Effector memory CD8-positive, alpha-beta T cell (primary cell): ENCODE measurements at regions not wholly inside any gene's neighbourhood (a gene's known extent, or its start where the extent isn't known, plus 50 kb on each side); places are given as distances from the start of the nearest gene placed in this dataset.
"Not testable (repeated sequence)": the region's sequence is repeated elsewhere in the genome, so short reads cannot be mapped to it uniquely, and the experiment has no call there.

Source experiments
- ATAC-seq: fragments of 150-1000 bp; cut with Tn5 transposase; replicated peaks from 2 replicates; pipeline ENCODE4 v1.10.0; 2021; ENCODE audit warnings: mild to moderate bottlenecking, moderate library complexity
- DNase-seq, 3 experiments: peaks; one replicate each; pipeline ENCODE4 v3.0.0; 2021
- H3K27ac Mint-ChIP-seq, 2 donors: one replicate each; pipeline ENCODE4 v1.8.0; 2022; ENCODE audit warnings: mild to moderate bottlenecking in 2 of 2, mixed read lengths in 2 of 2, moderate library complexity in 2 of 2
- H3K27me3 Mint-ChIP-seq, 2 donors: one replicate each; pipeline ENCODE4 v1.8.0; 2022; ENCODE audit warnings: mixed read lengths in 2 of 2
- H3K36me3 Mint-ChIP-seq: one replicate; pipeline ENCODE4 v1.8.0; 2022; ENCODE audit warnings: mild to moderate bottlenecking, moderate library complexity, mixed read lengths; ENCODE audit not compliant: insufficient read depth
- H3K4me1 Mint-ChIP-seq, 2 donors: one replicate each; pipeline ENCODE4 v1.8.0; 2022; ENCODE audit warnings: low read depth in 2 of 2, mixed read lengths in 2 of 2
- H3K4me3 Mint-ChIP-seq, 2 donors: one replicate each; pipeline ENCODE4 v1.8.0; 2022; ENCODE audit warnings: mild to moderate bottlenecking in 2 of 2, mixed read lengths in 2 of 2, moderate library complexity in 2 of 2
- H3K9me3 Mint-ChIP-seq, 2 donors: one replicate each; pipeline ENCODE4 v1.8.0; 2022; ENCODE audit warnings: mixed read lengths in 2 of 2

DNA sequence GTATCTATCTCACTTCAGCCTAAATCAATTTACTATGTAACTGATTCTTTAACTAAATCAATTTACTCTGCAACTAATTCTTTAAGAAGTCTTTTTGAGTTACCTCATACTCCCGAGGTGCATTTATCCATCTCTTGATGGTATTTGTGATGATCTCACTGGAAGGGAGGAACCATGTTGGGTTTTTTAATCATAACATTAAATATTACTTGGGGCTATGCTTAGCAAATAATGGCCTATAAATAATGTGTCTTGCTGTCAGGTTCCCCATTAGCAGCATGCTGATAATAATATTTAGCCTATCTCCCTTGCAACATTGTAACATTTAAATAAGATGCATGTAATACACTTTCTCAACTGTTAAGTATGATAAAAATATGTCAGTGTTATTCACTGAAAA, 411.3 kb downstream of the SLITRK1 start:
- DNase-seq, result no peak
- H3K36me3 Mint-ChIP-seq, result no peaks in the 10 kb centered on the region
- ATAC-seq, result no peak
- H3K4me1 Mint-ChIP-seq, result no peaks in the 10 kb centered on the region
- H3K27ac Mint-ChIP-seq, result no peak overlapping the region
- H3K4me3 Mint-ChIP-seq, result no peak overlapping the region
- peaks cover 0 to 6% of the 10 kb centered on the region in 2 donors for H3K9me3 Mint-ChIP-seq
- no peaks in the 10 kb centered on the region for H3K27me3 Mint-ChIP-seq

DNA sequence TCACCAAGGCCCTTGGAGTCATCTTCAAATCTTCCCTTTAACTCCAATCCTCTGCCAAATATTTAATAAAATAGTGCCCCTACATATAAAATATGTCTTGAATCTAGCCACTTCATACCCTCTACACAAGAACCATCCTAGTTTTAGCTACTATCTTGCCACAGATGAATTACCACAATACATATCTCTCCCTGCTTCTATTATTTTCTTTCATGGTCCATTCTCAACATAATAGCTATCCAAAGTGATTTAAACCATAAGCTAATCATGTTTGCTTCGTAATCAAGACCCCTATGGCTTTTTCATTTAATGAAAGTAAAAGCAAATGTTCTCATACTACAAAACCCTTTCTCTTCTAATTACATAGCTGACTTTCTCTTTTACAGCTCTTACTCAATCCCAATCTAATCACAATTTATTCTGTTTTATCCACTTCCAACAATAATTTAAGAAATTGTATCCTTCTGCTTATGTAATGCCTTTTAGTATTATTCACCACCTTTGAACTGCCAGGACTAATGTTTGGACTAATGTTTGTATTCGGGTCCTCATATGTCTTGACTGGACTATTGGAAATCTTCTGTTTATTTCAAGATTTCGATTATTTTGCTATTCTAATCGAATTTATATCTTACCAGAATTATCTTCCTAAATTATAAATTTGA, 412.0 kb downstream of the SLITRK1 start:
- ATAC-seq, result no peak

DNA sequence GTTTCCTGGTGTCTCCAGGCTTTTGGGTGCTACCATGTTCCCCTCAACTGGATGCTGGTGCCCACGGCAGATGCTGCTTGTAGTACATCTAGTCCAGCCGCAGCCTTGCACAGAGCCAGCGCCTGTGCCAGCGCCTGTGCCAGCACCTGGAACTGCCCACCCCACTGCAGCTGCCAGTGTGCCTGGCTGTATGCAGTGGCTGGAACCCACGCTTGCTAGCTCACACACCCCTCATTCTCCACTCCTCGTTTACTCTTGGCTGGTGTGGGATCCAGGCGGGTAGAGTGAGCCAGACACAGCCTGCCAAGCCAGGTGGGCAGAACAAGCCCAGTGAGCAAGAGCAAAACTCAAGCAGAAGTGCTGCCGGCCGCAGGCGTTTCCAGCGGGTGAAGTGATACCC, 428.6 kb downstream of the SLITRK1 start:
- H3K27me3 Mint-ChIP-seq, result no peaks in the 10 kb centered on the region
- no peak for DNase-seq
- no peaks in the 10 kb centered on the region for H3K4me1 Mint-ChIP-seq
- no peak overlapping the region for H3K27ac Mint-ChIP-seq
- ATAC-seq, result no peak
- H3K9me3 Mint-ChIP-seq, result peaks cover 0 to 5% of the 10 kb centered on the region in 2 donors
- no peaks in the 10 kb centered on the region for H3K36me3 Mint-ChIP-seq
- no peak overlapping the region for H3K4me3 Mint-ChIP-seq

More for the DNA sequence above, 412.0 kb downstream of the SLITRK1 start:
- Mint-ChIP-seq H3K27ac (no peak overlapping the region), H3K27me3 (no peaks in the 10 kb centered on the region), H3K9me3 (peaks cover 0 to 7% of the 10 kb centered on the region in 2 donors), H3K4me3 (no peak overlapping the region), H3K4me1 (no peaks in the 10 kb centered on the region), H3K36me3 (no peaks in the 10 kb centered on the region)
- DNase-seq, result no peak

DNA sequence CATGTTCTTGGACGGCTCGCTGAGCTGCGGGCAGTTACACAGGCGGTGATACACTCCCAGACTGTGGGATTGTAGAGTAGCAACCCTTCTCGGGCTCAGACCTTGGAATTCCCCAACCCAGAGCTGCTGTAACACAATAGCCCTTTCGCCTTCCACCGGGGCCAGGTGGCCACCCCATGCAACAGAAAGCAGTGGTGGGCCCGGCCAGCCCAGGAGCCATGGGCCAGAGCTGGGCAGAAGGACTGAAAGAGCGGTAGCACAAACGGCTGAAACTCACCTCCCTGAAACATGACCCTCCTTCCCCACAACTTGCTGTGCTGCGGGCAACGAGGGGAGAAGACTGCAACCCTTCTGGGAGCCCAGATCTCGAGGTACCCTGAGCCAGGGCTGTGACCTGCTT, 429.0 kb downstream of the SLITRK1 start:
- Mint-ChIP-seq H3K4me3 (no peak overlapping the region), H3K9me3 (peaks cover 0 to 5% of the 10 kb centered on the region in 2 donors), H3K27ac (no peak overlapping the region), H3K36me3 (no peaks in the 10 kb centered on the region), H3K27me3 (no peaks in the 10 kb centered on the region), H3K4me1 (no peaks in the 10 kb centered on the region)
- ATAC-seq, result no peak
- no peak for DNase-seq

DNA sequence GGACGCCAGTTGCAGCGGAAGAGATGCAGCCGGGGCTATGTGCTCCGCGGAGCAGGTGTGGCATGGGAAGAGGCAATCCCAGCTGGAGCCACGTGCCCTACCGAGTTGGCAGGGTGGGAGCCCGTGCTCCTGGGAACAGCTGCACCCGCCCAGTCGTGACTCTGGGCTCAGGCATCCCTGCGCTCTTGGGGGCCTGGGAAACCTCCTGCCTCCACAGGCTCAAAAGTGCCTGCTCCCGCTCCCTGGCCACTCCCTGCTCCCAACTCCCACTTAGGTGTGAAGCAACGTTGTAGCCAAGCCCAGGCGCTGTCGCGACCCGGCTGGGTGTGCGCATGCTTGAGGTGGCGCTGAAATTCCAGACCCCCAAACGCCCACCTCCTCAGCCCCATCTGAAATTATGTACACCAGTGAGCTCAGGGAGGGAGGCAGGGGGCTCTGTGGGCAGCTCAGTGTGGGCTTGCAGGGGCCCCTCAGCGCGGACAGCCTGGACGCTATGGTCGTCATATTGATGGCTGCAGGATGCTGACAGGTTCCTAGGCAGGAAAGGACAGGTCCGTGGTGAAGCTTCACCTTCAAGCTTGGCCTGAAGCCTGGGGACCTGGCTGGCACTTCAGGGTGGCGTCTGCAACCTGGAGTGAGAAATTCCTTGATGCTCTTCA, 429.9 kb downstream of the SLITRK1 start:
- Mint-ChIP-seq H3K9me3 (peaks cover 0 to 5% of the 10 kb centered on the region in 2 donors), H3K36me3 (no peaks in the 10 kb centered on the region), H3K27ac (no peak overlapping the region), H3K27me3 (no peaks in the 10 kb centered on the region), H3K4me3 (no peak overlapping the region), H3K4me1 (no peaks in the 10 kb centered on the region)
- no peak for ATAC-seq
- no peak for DNase-seq

DNA sequence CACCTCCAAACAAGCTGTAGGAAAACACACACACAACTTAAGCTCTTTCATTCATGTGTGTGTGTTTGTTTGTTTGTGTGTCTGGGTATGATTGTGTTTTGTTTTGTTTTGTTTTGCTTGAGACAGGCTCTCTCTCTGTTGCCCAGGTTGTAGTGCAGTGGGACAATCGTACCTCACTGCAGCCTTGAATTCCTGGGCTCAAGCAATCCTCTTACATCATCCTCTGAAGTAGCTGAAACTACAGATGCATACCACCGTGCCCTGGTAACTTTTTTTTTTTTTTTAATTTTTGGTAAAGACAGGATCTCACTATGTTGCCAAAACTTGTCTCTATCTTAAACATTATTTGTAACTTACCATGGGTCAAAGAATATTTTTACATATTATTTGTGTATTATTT, 431.7 kb downstream of the SLITRK1 start:
- H3K4me1 Mint-ChIP-seq, result no peaks in the 10 kb centered on the region
- H3K36me3 Mint-ChIP-seq, result no peaks in the 10 kb centered on the region
- no peak overlapping the region for H3K27ac Mint-ChIP-seq
- H3K27me3 Mint-ChIP-seq, result no peaks in the 10 kb centered on the region
- peaks cover 0 to 5% of the 10 kb centered on the region in 2 donors for H3K9me3 Mint-ChIP-seq
- ATAC-seq (no peak), DNase-seq (no peak)
- no peak overlapping the region for H3K4me3 Mint-ChIP-seq

DNA sequence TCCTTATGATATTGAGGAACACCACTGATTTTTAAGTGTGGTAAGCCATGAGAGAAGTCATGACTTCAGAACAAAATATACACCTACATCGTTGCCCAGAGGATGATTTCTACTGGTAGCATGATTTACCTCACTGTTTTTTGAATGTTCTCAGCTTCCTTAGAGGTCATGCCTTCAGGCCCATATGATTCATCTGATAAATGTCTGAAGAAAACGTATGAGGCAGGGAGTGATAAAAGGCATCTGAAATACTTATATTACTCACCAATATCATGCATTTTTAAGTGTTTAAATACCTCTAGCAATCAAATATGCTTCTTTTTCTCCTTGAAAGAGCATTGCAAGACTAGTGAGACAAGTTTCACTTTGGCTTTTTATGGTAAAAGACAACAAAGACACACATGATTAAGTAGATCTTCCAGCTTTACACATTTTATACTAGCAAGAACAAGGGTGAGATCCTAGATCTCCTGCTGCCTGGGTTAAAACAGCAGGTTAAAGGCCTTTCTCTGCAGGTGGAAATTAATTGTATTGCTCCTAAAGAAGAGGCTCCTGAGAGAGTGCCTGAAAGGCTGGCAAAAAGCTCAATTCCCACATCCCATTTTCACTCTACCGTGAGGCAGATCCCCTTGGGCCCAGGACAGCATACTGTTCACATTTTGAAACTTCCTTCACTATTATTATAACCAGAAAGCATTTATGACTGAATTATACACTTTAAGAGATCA, 432.4 kb downstream of the SLITRK1 start:
- ATAC-seq (no peak), DNase-seq (no peak)
- Mint-ChIP-seq H3K4me1 (no peaks in the 10 kb centered on the region), H3K9me3 (peaks cover 0 to 8% of the 10 kb centered on the region in 2 donors), H3K36me3 (no peaks in the 10 kb centered on the region), H3K27me3 (no peaks in the 10 kb centered on the region), H3K27ac (no peak overlapping the region), H3K4me3 (no peak overlapping the region)

DNA sequence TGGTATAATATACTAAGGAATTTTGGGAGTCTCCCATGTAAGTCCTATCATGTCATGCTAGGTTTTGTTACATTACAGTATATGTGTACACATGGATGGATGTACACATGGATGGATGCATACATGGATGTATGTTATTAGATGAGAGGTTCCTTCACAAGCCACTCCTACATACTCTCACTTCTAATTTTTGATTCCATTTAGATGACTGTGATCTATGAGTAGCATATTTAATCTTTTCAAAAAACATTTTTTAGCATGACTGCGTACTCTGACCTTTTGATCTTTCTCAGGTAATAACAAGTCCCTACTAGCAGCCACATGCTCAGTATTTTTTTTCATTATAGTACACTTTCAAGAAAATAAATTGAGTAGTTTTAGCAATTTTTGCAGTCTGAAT, 441.8 kb downstream of the SLITRK1 start:
- Mint-ChIP-seq H3K27ac (no peak overlapping the region), H3K4me3 (no peak overlapping the region), H3K9me3 (peaks cover 8 to 9% of the 10 kb centered on the region in 2 donors), H3K36me3 (no peaks in the 10 kb centered on the region), H3K4me1 (no peaks in the 10 kb centered on the region), H3K27me3 (no peaks in the 10 kb centered on the region)
- DNase-seq (no peak), ATAC-seq (no peak)

DNA sequence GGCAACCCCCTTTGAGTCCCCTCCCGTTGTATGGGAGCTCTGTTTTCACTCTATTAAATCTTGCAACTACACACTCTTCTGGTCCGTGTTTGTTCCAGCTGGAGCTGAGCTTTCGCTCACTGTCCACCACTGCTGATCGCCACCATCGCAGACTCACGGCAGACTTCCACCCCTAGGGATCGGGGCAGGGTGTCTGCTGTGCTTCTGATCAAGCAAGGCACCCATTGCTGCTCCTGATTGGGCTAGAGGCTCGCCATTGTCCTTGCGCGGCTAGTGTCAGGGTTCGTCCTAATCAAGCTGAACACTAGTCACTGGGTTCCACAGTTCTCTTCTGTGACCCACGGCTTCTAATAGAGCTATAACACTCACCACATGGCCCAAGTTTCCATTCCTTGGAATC, 442.8 kb downstream of the SLITRK1 start:
- H3K27ac Mint-ChIP-seq, ATAC-seq: not testable (repeated sequence)

DNA sequence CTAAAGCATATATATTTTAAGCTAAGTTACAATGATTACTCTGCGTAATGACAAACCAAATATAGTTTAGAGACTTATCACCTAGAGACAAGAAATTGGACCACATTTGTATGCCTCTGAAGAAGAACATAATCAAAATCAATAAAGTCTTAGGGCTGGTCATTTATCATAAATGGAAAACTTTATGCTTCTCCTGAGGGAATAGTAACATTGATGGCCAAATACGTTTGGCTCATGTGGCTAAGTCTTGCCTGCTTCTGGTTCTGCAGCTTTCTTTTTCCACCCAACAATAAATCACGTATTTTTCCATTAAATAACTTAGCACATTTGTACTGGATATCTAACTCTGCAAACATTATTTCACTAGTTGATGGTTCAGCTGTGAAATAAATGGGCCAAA, 458.4 kb downstream of the SLITRK1 start:
- Mint-ChIP-seq H3K27ac (no peak overlapping the region), H3K4me1 (no peaks in the 10 kb centered on the region), H3K9me3 (no peaks in the 10 kb centered on the region), H3K27me3 (no peaks in the 10 kb centered on the region), H3K36me3 (no peaks in the 10 kb centered on the region), H3K4me3 (no peak overlapping the region)
- ATAC-seq, result no peak
- no peak for DNase-seq

More for the DNA sequence above, 442.8 kb downstream of the SLITRK1 start:
- H3K36me3 Mint-ChIP-seq, H3K9me3 Mint-ChIP-seq, DNase-seq, H3K27me3 Mint-ChIP-seq, H3K4me1 Mint-ChIP-seq, H3K4me3 Mint-ChIP-seq: not testable (repeated sequence)

DNA sequence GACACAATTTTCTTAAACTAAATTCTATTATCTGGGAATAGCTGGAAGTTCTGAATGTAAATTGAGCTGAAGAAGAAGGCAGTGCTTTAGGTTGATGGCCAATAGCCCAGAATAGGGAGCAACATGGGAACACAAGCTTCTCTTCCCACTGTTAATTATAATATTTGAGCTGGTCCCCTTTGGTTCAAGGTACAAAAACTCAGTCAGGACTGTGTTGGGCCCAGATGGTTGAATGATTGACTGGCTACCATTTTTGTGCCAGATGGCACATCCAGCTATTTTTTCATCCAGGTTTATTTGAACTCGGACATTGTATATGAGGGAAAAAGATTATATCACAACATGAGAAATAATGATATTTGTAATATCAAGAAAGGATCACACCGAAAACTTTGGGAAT, 458.9 kb downstream of the SLITRK1 start:
- no peaks in the 10 kb centered on the region for H3K27me3 Mint-ChIP-seq

DNA sequence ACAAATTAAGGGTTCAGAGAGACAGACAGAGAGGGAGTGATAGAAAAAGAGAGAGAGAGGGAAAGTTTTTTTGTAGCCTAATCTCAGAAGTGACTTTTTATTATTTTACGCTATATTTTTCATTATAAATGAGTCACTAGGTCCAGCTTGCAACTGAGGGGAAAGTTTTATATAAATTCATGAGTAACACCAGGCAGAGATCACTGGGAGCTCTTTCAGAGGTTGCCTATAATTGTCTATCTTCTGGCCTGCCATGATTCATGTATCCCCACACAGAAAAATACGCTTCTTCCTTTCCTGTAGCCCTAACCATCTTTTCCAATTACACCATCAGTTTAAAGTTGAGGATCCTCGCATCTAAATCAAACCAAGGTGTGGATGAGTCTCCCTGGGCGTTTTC, 467.9 kb downstream of the SLITRK1 start:
- no peaks in the 10 kb centered on the region for H3K4me1 Mint-ChIP-seq
- ATAC-seq (no peak), DNase-seq (no peak)
- H3K27me3 Mint-ChIP-seq, result no peaks in the 10 kb centered on the region
- H3K27ac Mint-ChIP-seq, result no peak overlapping the region
- H3K36me3 Mint-ChIP-seq, result no peaks in the 10 kb centered on the region
- H3K4me3 Mint-ChIP-seq, result no peak overlapping the region
- peaks cover 4 to 7% of the 10 kb centered on the region in 2 donors for H3K9me3 Mint-ChIP-seq

More for the DNA sequence above, 458.9 kb downstream of the SLITRK1 start:
- ATAC-seq (no peak), DNase-seq (no peak)
- H3K36me3 Mint-ChIP-seq, result no peaks in the 10 kb centered on the region
- no peak overlapping the region for H3K4me3 Mint-ChIP-seq
- H3K4me1 Mint-ChIP-seq, result no peaks in the 10 kb centered on the region
- no peaks in the 10 kb centered on the region for H3K9me3 Mint-ChIP-seq
- no peak overlapping the region for H3K27ac Mint-ChIP-seq

DNA sequence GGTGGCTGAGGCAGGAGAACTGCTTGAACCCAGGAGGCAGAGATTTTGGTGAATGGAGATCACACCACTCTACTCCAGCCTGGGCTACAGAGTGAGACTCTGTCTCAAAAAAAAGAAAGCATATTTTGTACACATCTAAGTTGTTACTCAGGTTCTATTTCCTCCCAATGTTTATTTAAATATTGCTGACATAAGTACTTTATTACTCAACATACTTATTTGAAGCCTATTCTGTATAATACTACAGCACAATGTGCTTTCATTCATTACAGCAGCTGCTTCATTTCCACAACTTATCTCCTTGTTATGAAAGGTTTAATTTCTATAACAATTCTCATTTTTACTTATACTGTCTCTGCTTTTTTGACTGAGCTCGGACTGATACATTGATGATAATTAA, 495.7 kb downstream of the SLITRK1 start:
- H3K27me3 Mint-ChIP-seq, result no peaks in the 10 kb centered on the region
- ATAC-seq (no peak), DNase-seq (no peak)
- H3K9me3 Mint-ChIP-seq, result peaks cover 0 to 3% of the 10 kb centered on the region in 2 donors
- no peak overlapping the region for H3K4me3 Mint-ChIP-seq
- H3K36me3 Mint-ChIP-seq, result no peaks in the 10 kb centered on the region
- H3K4me1 Mint-ChIP-seq, result no peaks in the 10 kb centered on the region
- H3K27ac Mint-ChIP-seq, result no peak overlapping the region

DNA sequence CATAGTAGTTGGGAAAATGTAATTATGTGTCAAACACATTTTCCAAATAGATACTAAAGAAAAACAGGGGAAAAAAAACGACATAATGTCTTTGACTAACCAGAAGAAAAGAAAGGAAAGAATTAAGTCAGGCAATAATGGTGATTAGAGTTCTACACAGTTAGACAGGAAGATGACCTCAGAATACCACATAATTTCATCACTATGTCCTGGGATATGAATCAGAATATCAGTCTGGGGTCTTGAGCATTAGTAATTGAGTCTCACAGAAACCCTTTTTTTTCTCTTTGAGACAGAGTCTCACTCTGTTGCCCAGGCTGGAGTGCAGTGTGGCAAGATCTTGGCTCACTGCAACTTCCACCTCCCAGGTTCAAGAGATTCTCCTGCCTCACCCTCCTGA, 503.4 kb downstream of the SLITRK1 start:
- Mint-ChIP-seq H3K27ac (no peak overlapping the region), H3K27me3 (no peaks in the 10 kb centered on the region), H3K9me3 (peaks cover under 1 to 4% of the 10 kb centered on the region in 2 donors), H3K4me3 (no peak overlapping the region), H3K4me1 (no peaks in the 10 kb centered on the region), H3K36me3 (no peaks in the 10 kb centered on the region)
- DNase-seq, result no peak
- no peak for ATAC-seq
